ENCODE measurements at regions not wholly inside any gene's neighbourhood (a gene's known extent, or its start where the extent isn't known, plus 50 kb on each side); places are given as distances from the start of the nearest gene placed in this dataset.

- Histone ChIP-seq H3K14ac (ENCODE audit: insufficient read length) (no peak overlapping the region), H2AK5ac (ENCODE audit: low read depth, low read length) (no peak overlapping the region), H4K91ac (replicated peaks; ENCODE audit: insufficient read length, low read length) (no peak overlapping the region), H3K23ac (ENCODE audit: insufficient read length) (no peak overlapping the region), H3K79me2 (ENCODE audit: control insufficient read depth in 1 of 2, insufficient read depth in 2 of 2, low read length in 2 of 2) (no peaks in the 10 kb centered on the region), H2BK12ac (ENCODE audit: low read depth, low read length) (no peak overlapping the region), H3K27me3 (replicated peaks in 1 of 4; ENCODE audit: control insufficient read depth in 3 of 4, extremely low read depth in 1 of 4, insufficient read depth in 3 of 4, low read length in 3 of 4) (peaks cover 0 to 15% (median 9%) of the 10 kb centered on the region in 4 experiments; a peak in 4 of 7 replicates), H2BK20ac (ENCODE audit: low read length) (no peak overlapping the region), H4K8ac (ENCODE audit: extremely low read depth, insufficient read depth, low read length) (no peak overlapping the region), H3K79me1 (ENCODE audit: low read depth, low read length) (no peaks in the 10 kb centered on the region), H3K4ac (replicated peaks; ENCODE audit: insufficient read length, low read depth, low read length) (no peak overlapping the region), H2AFZ (ENCODE audit: low read length) (no peak overlapping the region), H3K4me2 (ENCODE audit: insufficient read depth in 1 of 2, low read depth in 2 of 2, low read length in 2 of 2) (no peak overlapping the region), H3K4me1 (replicated peaks in 1 of 4; ENCODE audit: control insufficient read depth in 3 of 4, insufficient read depth in 4 of 4, low read length in 3 of 4) (peaks cover 2 to 12% (median 8%) of the 10 kb centered on the region in 4 experiments; a peak in 6 of 7 replicates), H3K9ac (replicated peaks in 1 of 4; ENCODE audit: extremely low read depth in 1 of 4, low read depth in 3 of 4, low read length in 3 of 4) (no peak overlapping the region), H3K56ac (replicated peaks; ENCODE audit: insufficient read length, low read depth, low read length) (no peak overlapping the region), H4K20me1 (replicated peaks in 1 of 2; ENCODE audit: control insufficient read depth in 1 of 2, insufficient read depth in 2 of 2, low read length in 2 of 2) (no peaks in the 10 kb centered on the region), H3K18ac (ENCODE audit: extremely low read depth, low read length) (no peak overlapping the region; the same call in 1 of the 2 replicates), H2BK15ac (ENCODE audit: low read length) (no peak overlapping the region), H3K27ac (ENCODE audit: low read depth, low read length) (no peak overlapping the region), H3K36me3 (ENCODE audit: control insufficient read depth in 2 of 4, insufficient read depth in 4 of 4, low read length in 3 of 4) (no peaks in the 10 kb centered on the region), H2BK5ac (ENCODE audit: low read depth, low read length) (no peak overlapping the region), H2BK120ac (replicated peaks; ENCODE audit: low read depth, low read length) (no peak overlapping the region), H4K5ac (ENCODE audit: insufficient read length, low read depth, low read length) (no peak overlapping the region), H3K23me2 (ENCODE audit: low read depth, low read length) (no peaks in the 10 kb centered on the region), H3K4me3 (ENCODE audit: extremely low read depth in 1 of 4, insufficient read depth in 2 of 4, low read depth in 3 of 4, low read length in 4 of 4) (no peak overlapping the region), H3K9me3 (ENCODE audit: insufficient read depth in 2 of 2, low read depth in 1 of 2, low read length in 1 of 2) (no peaks in the 10 kb centered on the region)
- DNase-seq (ENCODE audit: low read depth in 1 of 2, low spot score in 2 of 2) (no peak), FAIRE-seq (no peak)
- ChIA-PET POLR2A (ENCODE audit: partially characterized antibody) (no interaction called here), CTCF (ENCODE audit: partially characterized antibody) (interaction anchor here (0.5 to 1.0 kb wide), 4 partner anchors 13 to 235 kb away, joined by 3 read pairs; no protein-coding TSS in a partner anchor)
- 97% methylated on average over 5 of the region's 5 CpGs; no CpG with 5 or more reads in 1 of the 2 experiments for WGBS, 2 experiments (ENCODE audit: extremely low coverage in 1 of 2, insufficient coverage in 1 of 2, insufficient read length in 1 of 2, insufficient replicate concordance in 2 of 2, low coverage in 1 of 2, low lambda C conversion rate in 2 of 2, missing lambda C conversion rate in 1 of 2)
- no peak for TF ChIP-seq ATF2 (IDR thresholded peaks at IDR 0.05; ENCODE audit: low read length)
Observed at GRCh38 chr2:234714711-234715110, 217.8 kb upstream of the ARL4C start.
